Left lung (tissue), 4 donors: ENCODE measurements at regions not wholly inside any gene's neighbourhood (a gene's known extent, or its start where the extent isn't known, plus 50 kb on each side); places are given as distances from the start of the nearest gene placed in this dataset.

Source experiments
- ATAC-seq: fragments of 200-7000 bp; cut with Tn5 transposase; one replicate; pipeline ENCODE4 v1.9.1; 2020; ENCODE audit warnings: moderate library complexity
- DNase-seq, 4 donors: peaks; one replicate each; pipeline ENCODE4 v3.0.0-alpha.2; 2013 to 2020
- H3K27ac ChIP-seq, 2 donors: fragments of 200-600 bp; sonication (generic) in 1 of 2; one replicate each; pipeline versions ENCODE4 v1.5.0 to v1.8.0; 2020 to 2021
- H3K27me3 ChIP-seq, 2 donors: fragments of 200-600 bp; sonication (generic) in 1 of 2; one replicate each; pipeline versions ENCODE4 v1.5.0 to v1.8.0; 2020 to 2021
- H3K36me3 ChIP-seq, 2 donors: fragments of 200-600 bp; sonication (generic) in 1 of 2; one replicate each; pipeline versions ENCODE4 v1.5.0 to v1.8.0; 2020 to 2021
- H3K4me1 ChIP-seq, 2 donors: fragments of 200-600 bp; one replicate each; pipeline ENCODE4 v1.8.0; 2021
- H3K4me3 ChIP-seq, 2 donors: fragments of 200-600 bp; sonication (generic) in 1 of 2; one replicate each; pipeline versions ENCODE4 v1.5.0 to v1.8.0; 2020 to 2021; ENCODE audit warnings: mild to moderate bottlenecking in 1 of 2
- H3K9me3 ChIP-seq, 2 donors: fragments of 200-600 bp; sonication (generic) in 1 of 2; one replicate each; pipeline versions ENCODE4 v1.5.0 to v1.8.0; 2020 to 2021
- CTCF ChIP-seq, 2 donors: fragments of 200-600 bp; sonication (generic) in 1 of 2; IDR thresholded peaks; one replicate each; pipeline versions ENCODE4 v1.5.0 to v1.8.0; 2021; ENCODE audit warnings: antibody characterized with exemption in 2 of 2
- intact Hi-C, 2 donors: fragments of 100-400 bp; cut with DNase I; formaldehyde crosslinking; loops; one replicate each; pipeline versions ENCODE4 v1.11.2 to v1.14.2; 2022
- donor health status: DM: no; HTN: yes; CAD: no.
- donor health status: DM: no; HTN: no; CAD: no.

- DNase-seq, result no peak
- H3K36me3 ChIP-seq, result no peaks in the 10 kb centered on the region
- ATAC-seq, result no peak
- no peak overlapping the region for H3K4me3 ChIP-seq
- no peaks in the 10 kb centered on the region for H3K27me3 ChIP-seq
- intact Hi-C loops, result no loop called here
- no peaks in the 10 kb centered on the region for H3K9me3 ChIP-seq
- H3K4me1 ChIP-seq, result no peaks in the 10 kb centered on the region
- no peak for TF ChIP-seq CTCF (IDR thresholded peaks at IDR 0.05)
- no peak overlapping the region for H3K27ac ChIP-seq
Observed at GRCh38 chrX:150148749-150149672, 210.7 kb upstream of the EOLA2 start.

- Histone ChIP-seq H3K27me3 (no peaks in the 10 kb centered on the region), H3K4me1 (no peaks in the 10 kb centered on the region), H3K27ac (no peak overlapping the region), H3K36me3 (no peaks in the 10 kb centered on the region), H3K4me3 (no peak overlapping the region), H3K9me3 (no peaks in the 10 kb centered on the region)
- no peak for DNase-seq
- no peak for ATAC-seq
- intact Hi-C loops, result no loop called here
- no peak for TF ChIP-seq CTCF (IDR thresholded peaks at IDR 0.05)
Observed at GRCh38 chrX:150150076-150150779, 211.9 kb upstream of the EOLA2 start.

- no peak overlapping the region for H3K27ac ChIP-seq
- no peak for TF ChIP-seq CTCF (IDR thresholded peaks at IDR 0.05)
- no peak overlapping the region for H3K4me3 ChIP-seq
- intact Hi-C loops, result no loop called here
- no peaks in the 10 kb centered on the region for H3K4me1 ChIP-seq
- ATAC-seq (no peak), DNase-seq (no peak)
- H3K9me3 ChIP-seq, result no peaks in the 10 kb centered on the region
- H3K27me3 ChIP-seq, result no peaks in the 10 kb centered on the region
- no peaks in the 10 kb centered on the region for H3K36me3 ChIP-seq
Observed at GRCh38 chrX:150150780-150151125, 212.4 kb upstream of the MAMLD1 start.

GRCh38 chrX:150152036-150152435 is 211.1 kb upstream of the MAMLD1 start:
- intact Hi-C loops, result no loop called here

More at GRCh38 chrX:150152036-150152435, 211.1 kb upstream of the MAMLD1 start:
- Histone ChIP-seq H3K4me3 (no peak overlapping the region), H3K9me3 (no peaks in the 10 kb centered on the region), H3K27ac (no peak overlapping the region), H3K27me3 (no peaks in the 10 kb centered on the region), H3K36me3 (no peaks in the 10 kb centered on the region), H3K4me1 (no peaks in the 10 kb centered on the region)
- TF ChIP-seq CTCF (IDR thresholded peaks at IDR 0.05), result no peak
- ATAC-seq, result no peak
- DNase-seq, result no peak
